Mesenchymal stem cell (in vitro differentiated cells and primary cell): ENCODE measurements at regions not wholly inside any gene's neighbourhood (a gene's known extent, or its start where the extent isn't known, plus 50 kb on each side); places are given as distances from the start of the nearest gene placed in this dataset.

Source experiments
- DNase-seq: peaks from one replicate; pipeline ENCODE4 v3.0.0-alpha.2; 2013
- H2AFZ ChIP-seq: one replicate; pipeline ENCODE4 v1.6.1; 2013; ENCODE audit warnings: low read depth, mild to moderate bottlenecking, control low read depth, inconsistent platforms, low read length, moderate library complexity
- H2AK5ac ChIP-seq: 2 replicates; pipeline ENCODE4 v1.6.1; 2013; ENCODE audit warnings: low read length, moderate library complexity, mild to moderate bottlenecking, inconsistent platforms; ENCODE audit not compliant: severe bottlenecking
- H2BK120ac ChIP-seq: one replicate; pipeline ENCODE4 v1.6.1; 2013; ENCODE audit warnings: low read depth, mild to moderate bottlenecking, inconsistent platforms, low read length, moderate library complexity
- H2BK12ac ChIP-seq, 2 experiments: one replicate each; pipeline ENCODE4 v1.6.1; 2013; ENCODE audit warnings: inconsistent platforms in 2 of 2, low read length in 2 of 2, mild to moderate bottlenecking in 2 of 2, moderate library complexity in 2 of 2, control low read depth in 1 of 2
- H2BK15ac ChIP-seq: one replicate; pipeline ENCODE4 v1.6.1; 2013; ENCODE audit warnings: mild to moderate bottlenecking, low read depth, inconsistent platforms; ENCODE audit not compliant: poor library complexity, severe bottlenecking
- H2BK5ac ChIP-seq: 2 replicates; pipeline ENCODE4 v1.6.1; 2013; ENCODE audit warnings: low read depth, mild to moderate bottlenecking, low read length, control low read depth, inconsistent platforms; ENCODE audit not compliant: poor library complexity, severe bottlenecking
- H3K14ac ChIP-seq, 2 experiments: one replicate each; pipeline ENCODE4 v1.6.1; 2013; ENCODE audit warnings: inconsistent platforms in 2 of 2, low read length in 2 of 2, control low read depth in 1 of 2, mild to moderate bottlenecking in 1 of 2, moderate library complexity in 1 of 2
- H3K18ac ChIP-seq, 2 experiments: one replicate each; pipeline ENCODE4 v1.6.1; 2013; ENCODE audit warnings: inconsistent platforms in 2 of 2, low read length in 2 of 2, control low read depth in 1 of 2, low read depth in 1 of 2, mild to moderate bottlenecking in 1 of 2
- H3K23ac ChIP-seq, 2 experiments: one replicate each; pipeline ENCODE4 v1.6.1; 2013; ENCODE audit warnings: inconsistent platforms in 2 of 2, low read length in 2 of 2, mild to moderate bottlenecking in 2 of 2, moderate library complexity in 2 of 2, control low read depth in 1 of 2
- H3K27ac ChIP-seq: 2 replicates; pipeline ENCODE4 v1.5.1; 2013; ENCODE audit warnings: mild to moderate bottlenecking, moderate library complexity, low read length, control low read depth, inconsistent platforms; ENCODE audit not compliant: poor library complexity, severe bottlenecking
- H3K27me3 ChIP-seq, 2 experiments: 2 replicates each; pipeline versions ENCODE4 v1.6.1 to v1.7.0; 2013; ENCODE audit warnings: low read length in 2 of 2, mild to moderate bottlenecking in 2 of 2, moderate library complexity in 2 of 2, control low read depth in 1 of 2, inconsistent platforms in 1 of 2; ENCODE audit not compliant: control insufficient read depth in 1 of 2, insufficient read depth in 1 of 2
- H3K36me3 ChIP-seq, 2 experiments: 2 replicates each; pipeline versions ENCODE4 v1.6.1 to v1.7.0; 2013; ENCODE audit warnings: low read length in 2 of 2, control low read depth in 1 of 2, inconsistent platforms in 1 of 2, low read depth in 1 of 2, mild to moderate bottlenecking in 1 of 2; ENCODE audit not compliant: insufficient read depth in 2 of 2, control insufficient read depth in 1 of 2
- H3K4ac ChIP-seq, 2 experiments: one replicate each; pipeline ENCODE4 v1.6.1; 2013; ENCODE audit warnings: inconsistent platforms in 2 of 2, low read length in 2 of 2, mild to moderate bottlenecking in 2 of 2, moderate library complexity in 2 of 2, control low read depth in 1 of 2, low read depth in 1 of 2
- H3K4me1 ChIP-seq: 2 replicates; pipeline ENCODE4 v1.6.1; 2013; ENCODE audit warnings: low read depth, low read length, control low read depth; ENCODE audit not compliant: control insufficient read depth, insufficient read depth
- H3K4me2 ChIP-seq: 2 replicates; pipeline ENCODE4 v1.6.1; 2013; ENCODE audit warnings: low read length, mild to moderate bottlenecking, inconsistent platforms; ENCODE audit not compliant: poor library complexity, severe bottlenecking
- H3K4me3 ChIP-seq, 2 experiments: 2 replicates each; pipeline versions ENCODE4 v1.5.1 to v1.7.0; 2013; ENCODE audit warnings: low read length in 2 of 2, mild to moderate bottlenecking in 2 of 2, control low read depth in 1 of 2, low read depth in 1 of 2; ENCODE audit not compliant: insufficient read depth in 1 of 2
- H3K79me1 ChIP-seq: replicated peaks from 2 replicates; pipeline ENCODE4 v1.6.1; 2013; ENCODE audit warnings: mild to moderate bottlenecking, control low read depth, low read length, inconsistent platforms; ENCODE audit not compliant: poor library complexity, severe bottlenecking
- H3K9ac ChIP-seq: 2 replicates; pipeline ENCODE4 v1.7.0; 2013; ENCODE audit warnings: mild to moderate bottlenecking, low read length, moderate library complexity
- H3K9me3 ChIP-seq: 2 replicates; pipeline ENCODE4 v1.7.0; 2013; ENCODE audit warnings: mild to moderate bottlenecking, low read length; ENCODE audit not compliant: control insufficient read depth
- H4K8ac ChIP-seq: one replicate; pipeline ENCODE4 v1.6.1; 2013; ENCODE audit warnings: inconsistent platforms, mild to moderate bottlenecking, low read length, moderate library complexity
- H4K91ac ChIP-seq: one replicate; pipeline ENCODE4 v1.6.1; 2013; ENCODE audit warnings: mild to moderate bottlenecking, low read length, inconsistent platforms
- WGBS: methylation state at CpG from one replicate; pipeline ENCODE4 v1.1.7; 2013; ENCODE audit warnings: mixed read lengths; 5-methylcytosine and 5-hydroxymethylcytosine counted together

DNA sequence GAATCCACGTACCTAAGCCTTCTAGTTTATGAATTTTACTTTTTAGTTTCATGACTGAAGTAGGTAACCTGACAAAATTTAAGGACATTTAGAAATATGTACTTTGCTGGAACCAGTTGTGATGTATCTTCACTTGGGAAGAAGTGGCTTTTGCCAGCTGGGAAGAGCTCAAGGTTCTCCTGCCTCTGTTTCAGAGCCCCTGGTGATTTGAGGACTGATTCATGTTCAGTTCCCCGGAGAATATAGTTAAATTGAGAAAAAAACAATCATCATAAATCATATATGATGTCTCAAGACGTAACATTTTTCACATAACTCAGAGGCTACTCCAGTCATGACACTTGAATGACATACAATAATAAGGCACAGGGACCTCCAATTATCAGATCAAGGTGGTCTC, 473.4 kb downstream of the EPHA3 start:
- Histone ChIP-seq H3K27ac (no peak overlapping the region), H3K9ac (no peak overlapping the region), H2BK5ac (no peak overlapping the region), H2AK5ac (no peak overlapping the region), H3K4me3 (no peak overlapping the region), H4K8ac (no peak overlapping the region), H2BK15ac (no peak overlapping the region), H3K14ac (no peak overlapping the region), H3K23ac (no peak overlapping the region), H3K9me3 (no peaks in the 10 kb centered on the region), H3K4me1 (no peaks in the 10 kb centered on the region), H2BK12ac (no peak overlapping the region), H2BK120ac (no peak overlapping the region), H3K4ac (no peak overlapping the region), H3K79me1 (no peaks in the 10 kb centered on the region), H3K18ac (no peak overlapping the region), H3K36me3 (no peaks in the 10 kb centered on the region), H4K91ac (no peak overlapping the region), H3K27me3 (no peaks in the 10 kb centered on the region), H3K4me2 (no peak overlapping the region), H2AFZ (no peak overlapping the region)
- no peak for DNase-seq
- WGBS, result no CpG with 5 or more reads among the region's 3 CpGs

DNA sequence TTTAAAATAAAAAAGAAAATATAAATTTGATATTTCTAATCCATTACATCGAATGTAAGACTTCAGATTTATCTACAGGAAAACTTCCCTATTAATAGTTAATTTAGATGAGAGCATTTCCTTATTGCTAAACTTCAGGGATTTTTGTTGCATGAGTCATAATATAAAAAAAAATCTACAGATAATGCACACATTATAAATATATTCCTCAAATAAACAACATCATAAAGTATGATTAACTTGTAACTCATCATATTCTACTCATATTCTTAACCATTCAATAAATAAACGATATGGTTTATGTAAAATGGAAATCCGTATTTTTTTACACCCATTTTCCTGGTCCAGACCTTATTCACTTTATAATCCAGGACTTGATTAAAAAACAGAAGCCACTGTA, 477.0 kb downstream of the EPHA3 start:
- Histone ChIP-seq H3K9me3 (no peaks in the 10 kb centered on the region), H3K9ac (no peak overlapping the region), H4K8ac (no peak overlapping the region), H2AFZ (no peak overlapping the region), H3K79me1 (no peaks in the 10 kb centered on the region), H3K18ac (no peak overlapping the region), H3K27me3 (no peaks in the 10 kb centered on the region), H4K91ac (no peak overlapping the region), H2BK15ac (no peak overlapping the region), H2BK120ac (no peak overlapping the region), H2BK5ac (no peak overlapping the region), H3K23ac (no peak overlapping the region), H2AK5ac (no peak overlapping the region), H3K4me2 (no peak overlapping the region), H3K4ac (no peak overlapping the region), H3K36me3 (no peaks in the 10 kb centered on the region), H3K4me1 (no peaks in the 10 kb centered on the region), H2BK12ac (no peak overlapping the region), H3K27ac (no peak overlapping the region), H3K4me3 (no peak overlapping the region), H3K14ac (no peak overlapping the region)
- no peak for DNase-seq
- no CpG with 5 or more reads among the region's 3 CpGs for WGBS

DNA sequence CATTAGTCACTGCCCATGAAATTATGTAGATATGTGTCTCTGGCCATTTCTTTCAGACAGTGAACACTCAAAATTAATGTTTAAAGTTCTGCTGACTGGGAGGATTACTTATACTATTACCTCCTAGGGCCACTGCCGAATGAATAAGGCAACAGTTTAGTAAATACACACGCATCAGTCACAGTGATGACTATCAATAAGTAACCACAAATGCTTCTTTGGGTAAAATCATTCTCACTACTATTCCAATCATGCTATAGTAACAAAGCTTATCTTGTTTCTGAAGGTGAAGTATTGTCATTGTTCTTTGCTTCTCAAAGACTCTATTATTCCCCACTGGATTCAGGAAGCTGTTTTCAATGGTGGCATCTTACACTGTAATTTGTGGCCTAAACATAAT, 478.8 kb downstream of the EPHA3 start:
- Histone ChIP-seq H2BK120ac (no peak overlapping the region), H3K36me3 (no peaks in the 10 kb centered on the region), H2BK5ac (no peak overlapping the region), H2AFZ (no peak overlapping the region), H4K91ac (no peak overlapping the region), H2BK15ac (no peak overlapping the region), H3K79me1 (no peaks in the 10 kb centered on the region), H4K8ac (no peak overlapping the region), H3K14ac (no peak overlapping the region), H3K27ac (no peak overlapping the region), H3K23ac (no peak overlapping the region), H3K4me3 (no peak overlapping the region), H2BK12ac (no peak overlapping the region), H3K9ac (no peak overlapping the region), H3K4ac (no peak overlapping the region), H3K27me3 (no peaks in the 10 kb centered on the region), H2AK5ac (no peak overlapping the region), H3K18ac (no peak overlapping the region), H3K4me2 (no peak overlapping the region), H3K9me3 (no peaks in the 10 kb centered on the region), H3K4me1 (no peaks in the 10 kb centered on the region)
- DNase-seq, result no peak
- WGBS, result 86% methylated on average over 2 of the region's 2 CpGs

DNA sequence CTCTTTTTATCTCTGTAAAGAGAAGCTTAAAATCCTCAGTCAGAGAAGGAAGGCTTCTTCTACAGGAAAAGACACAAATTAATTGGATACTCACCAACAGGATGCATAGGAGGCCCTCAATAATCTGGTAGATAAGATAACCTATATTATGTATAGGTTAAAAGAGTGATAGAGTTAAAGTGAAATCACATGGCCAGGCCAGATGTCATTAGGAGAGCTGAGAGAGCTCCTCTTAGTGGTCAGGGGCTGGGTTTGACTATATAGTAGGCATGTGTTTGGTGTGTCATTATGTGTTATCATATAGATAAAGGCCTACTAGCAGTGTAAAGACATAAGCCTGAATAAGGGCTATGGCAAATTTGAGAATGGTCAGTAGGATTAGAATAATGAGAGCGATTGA, 479.3 kb downstream of the EPHA3 start:
- Histone ChIP-seq H3K9ac (no peak overlapping the region), H3K18ac (no peak overlapping the region), H2BK5ac (no peak overlapping the region), H2BK12ac (no peak overlapping the region), H4K91ac (no peak overlapping the region), H3K79me1 (no peaks in the 10 kb centered on the region), H3K27ac (no peak overlapping the region), H3K4ac (no peak overlapping the region), H2BK120ac (no peak overlapping the region), H3K4me3 (no peak overlapping the region), H3K4me2 (no peak overlapping the region), H3K14ac (no peak overlapping the region), H4K8ac (no peak overlapping the region), H2BK15ac (no peak overlapping the region), H2AK5ac (no peak overlapping the region), H3K9me3 (no peaks in the 10 kb centered on the region), H3K36me3 (no peaks in the 10 kb centered on the region), H3K27me3 (no peaks in the 10 kb centered on the region), H3K23ac (no peak overlapping the region), H2AFZ (no peak overlapping the region), H3K4me1 (no peaks in the 10 kb centered on the region)
- WGBS, result 89% methylated on average over 1 of the region's 1 CpG
- DNase-seq, result no peak
